ENCODE measurements at regions not wholly inside any gene's neighbourhood (a gene's known extent, or its start where the extent isn't known, plus 50 kb on each side); places are given as distances from the start of the nearest gene placed in this dataset.

- DNase-seq (ENCODE audit: insufficient read length) (no peak), FAIRE-seq (no peak)
- no peak for TF ChIP-seq POLR2A (IDR thresholded peaks at IDR 0.05; ENCODE audit: low read depth, low read length)
- TF ChIP-seq TAF1 (IDR thresholded peaks at IDR 0.05; ENCODE audit: borderline replicate concordance, low read depth, low read length): no peak
- TF ChIP-seq POLR2AphosphoS5 (IDR thresholded peaks at IDR 0.05; ENCODE audit: low read depth, low read length): no peak
Observed at GRCh38 chr7:41487229-41487940, 215.5 kb downstream of the INHBA start.

- no peak for FAIRE-seq
- no peak for DNase-seq (ENCODE audit: insufficient read length)
Observed at GRCh38 chr7:41481353-41481752, 221.5 kb downstream of the INHBA start.

GRCh38 chr7:41478187-41478586 is 224.7 kb downstream of the INHBA start:
- no peak for FAIRE-seq
- no peak for DNase-seq (ENCODE audit: insufficient read length)
- TF ChIP-seq TAF1 (IDR thresholded peaks at IDR 0.05; ENCODE audit: borderline replicate concordance, low read depth, low read length) (no peak), POLR2AphosphoS5 (IDR thresholded peaks at IDR 0.05; ENCODE audit: low read depth, low read length) (no peak), POLR2A (IDR thresholded peaks at IDR 0.05; ENCODE audit: low read depth, low read length) (no peak)

More at GRCh38 chr7:41481353-41481752, 221.5 kb downstream of the INHBA start:
- TF ChIP-seq POLR2AphosphoS5 (IDR thresholded peaks at IDR 0.05; ENCODE audit: low read depth, low read length) (no peak), TAF1 (IDR thresholded peaks at IDR 0.05; ENCODE audit: borderline replicate concordance, low read depth, low read length) (no peak), POLR2A (IDR thresholded peaks at IDR 0.05; ENCODE audit: low read depth, low read length) (no peak)

GRCh38 chr7:41476460-41476803 is 226.5 kb downstream of the INHBA start:
- DNase-seq (ENCODE audit: insufficient read length) (no peak), FAIRE-seq (no peak)
- TF ChIP-seq TAF1 (IDR thresholded peaks at IDR 0.05; ENCODE audit: borderline replicate concordance, low read depth, low read length): no peak
- TF ChIP-seq POLR2AphosphoS5 (IDR thresholded peaks at IDR 0.05; ENCODE audit: low read depth, low read length): no peak
- no peak for TF ChIP-seq POLR2A (IDR thresholded peaks at IDR 0.05; ENCODE audit: low read depth, low read length)

GRCh38 chr7:41475801-41476459 is 227.0 kb downstream of the INHBA start:
- DNase-seq (ENCODE audit: insufficient read length) (no peak), FAIRE-seq (no peak)
- TF ChIP-seq POLR2A (IDR thresholded peaks at IDR 0.05; ENCODE audit: low read depth, low read length) (no peak), TAF1 (IDR thresholded peaks at IDR 0.05; ENCODE audit: borderline replicate concordance, low read depth, low read length) (no peak), POLR2AphosphoS5 (IDR thresholded peaks at IDR 0.05; ENCODE audit: low read depth, low read length) (no peak)

- FAIRE-seq (no peak), DNase-seq (ENCODE audit: insufficient read length) (no peak)
- TF ChIP-seq POLR2A (IDR thresholded peaks at IDR 0.05; ENCODE audit: low read depth, low read length): no peak
- no peak for TF ChIP-seq TAF1 (IDR thresholded peaks at IDR 0.05; ENCODE audit: borderline replicate concordance, low read depth, low read length)
- no peak for TF ChIP-seq POLR2AphosphoS5 (IDR thresholded peaks at IDR 0.05; ENCODE audit: low read depth, low read length)
Observed at GRCh38 chr7:41472427-41473125, 230.3 kb downstream of the INHBA start.

GRCh38 chr7:41470081-41470480 is 232.8 kb downstream of the INHBA start:
- no peak for TF ChIP-seq POLR2AphosphoS5 (IDR thresholded peaks at IDR 0.05; ENCODE audit: low read depth, low read length)
- TF ChIP-seq POLR2A (IDR thresholded peaks at IDR 0.05; ENCODE audit: low read depth, low read length): no peak
- no peak for TF ChIP-seq TAF1 (IDR thresholded peaks at IDR 0.05; ENCODE audit: borderline replicate concordance, low read depth, low read length)
- FAIRE-seq (no peak), DNase-seq (ENCODE audit: insufficient read length) (no peak)

- FAIRE-seq: no peak
- no peak for DNase-seq (ENCODE audit: insufficient read length)
- TF ChIP-seq TAF1 (IDR thresholded peaks at IDR 0.05; ENCODE audit: borderline replicate concordance, low read depth, low read length) (no peak), POLR2AphosphoS5 (IDR thresholded peaks at IDR 0.05; ENCODE audit: low read depth, low read length) (no peak), POLR2A (IDR thresholded peaks at IDR 0.05; ENCODE audit: low read depth, low read length) (no peak)
Observed at GRCh38 chr7:41467596-41467995, 235.3 kb downstream of the INHBA start.

GRCh38 chr7:41466760-41467384 is 236.0 kb downstream of the INHBA start:
- no peak for TF ChIP-seq POLR2A (IDR thresholded peaks at IDR 0.05; ENCODE audit: low read depth, low read length)
- no peak for TF ChIP-seq TAF1 (IDR thresholded peaks at IDR 0.05; ENCODE audit: borderline replicate concordance, low read depth, low read length)
- no peak for TF ChIP-seq POLR2AphosphoS5 (IDR thresholded peaks at IDR 0.05; ENCODE audit: low read depth, low read length)
- FAIRE-seq: no peak
- DNase-seq (ENCODE audit: insufficient read length): no peak

GRCh38 chr7:41465571-41465970 is 237.3 kb downstream of the INHBA start:
- no peak for FAIRE-seq
- no peak for TF ChIP-seq TAF1 (IDR thresholded peaks at IDR 0.05; ENCODE audit: borderline replicate concordance, low read depth, low read length)
- no peak for TF ChIP-seq POLR2AphosphoS5 (IDR thresholded peaks at IDR 0.05; ENCODE audit: low read depth, low read length)
- no peak for DNase-seq (ENCODE audit: insufficient read length)

- no peak for FAIRE-seq
- DNase-seq (ENCODE audit: insufficient read length): no peak
- TF ChIP-seq TAF1 (IDR thresholded peaks at IDR 0.05; ENCODE audit: borderline replicate concordance, low read depth, low read length): no peak
- no peak for TF ChIP-seq POLR2A (IDR thresholded peaks at IDR 0.05; ENCODE audit: low read depth, low read length)
- no peak for TF ChIP-seq POLR2AphosphoS5 (IDR thresholded peaks at IDR 0.05; ENCODE audit: low read depth, low read length)
Observed at GRCh38 chr7:41463770-41464470, 239.0 kb downstream of the INHBA start.
